Activated effector memory CD4-positive, alpha-beta T cell treated with Interleukin-2 at 50 U/mL for 16 hours (primary cell): ENCODE measurements at regions not wholly inside any gene's neighbourhood (a gene's known extent, or its start where the extent isn't known, plus 50 kb on each side); places are given as distances from the start of the nearest gene placed in this dataset.

Experiments used
- DNase-seq: peaks from one replicate; pipeline ENCODE4 v3.0.0-alpha.2; 2020

GRCh38 chr6:169960521-169960885, 209.1 kb downstream of the ERMARD start:
- no peak for DNase-seq

GRCh38 chr6:169960003-169960344, 208.6 kb downstream of the ERMARD start:
- DNase-seq = no peak

GRCh38 chr6:169959136-169960002, 207.9 kb downstream of the ERMARD start:
- DNase-seq = peak; percentile 48

GRCh38 chr6:169958510-169958909, 207.1 kb downstream of the ERMARD start:
- no peak for DNase-seq

GRCh38 chr6:169957351-169957963, 206.0 kb downstream of the ERMARD start:
- no peak for DNase-seq

GRCh38 chr6:169956580-169956979, 205.2 kb downstream of the ERMARD start:
- DNase-seq = no peak

GRCh38 chr6:169955731-169956437, 204.5 kb downstream of the ERMARD start:
- DNase-seq = no peak

- DNase-seq = no peak
These were observed 203.6 kb downstream of the ERMARD start for GRCh38 chr6:169954977-169955376.

- no peak for DNase-seq
These were observed 202.3 kb downstream of the ERMARD start for GRCh38 chr6:169953686-169954085.

- DNase-seq = no peak
These were observed 199.1 kb downstream of the ERMARD start for GRCh38 chr6:169950558-169950957.

- no peak for DNase-seq
These were observed 198.2 kb downstream of the ERMARD start for GRCh38 chr6:169949511-169950097.

GRCh38 chr6:169946971-169947370, 195.5 kb downstream of the ERMARD start:
- DNase-seq = no peak

GRCh38 chr6:169945117-169945516, 193.7 kb downstream of the ERMARD start:
- no peak for DNase-seq

GRCh38 chr6:169944415-169944814, 193.0 kb downstream of the ERMARD start:
- no peak for DNase-seq

GRCh38 chr6:169944061-169944337, 192.6 kb downstream of the ERMARD start:
- no peak for DNase-seq

- no peak for DNase-seq
These were observed 192.0 kb downstream of the ERMARD start for GRCh38 chr6:169943241-169944060.

GRCh38 chr6:169942173-169942572, 190.8 kb downstream of the ERMARD start:
- no peak for DNase-seq

GRCh38 chr6:169940481-169941271, 189.3 kb downstream of the ERMARD start:
- DNase-seq = no peak

GRCh38 chr6:169939554-169940164, 188.2 kb downstream of the ERMARD start:
- DNase-seq = no peak

GRCh38 chr6:169938731-169939130, 187.3 kb downstream of the ERMARD start:
- no peak for DNase-seq

GRCh38 chr6:169938262-169938701, 186.9 kb downstream of the ERMARD start:
- no peak for DNase-seq
